ENCODE measurements at regions not wholly inside any gene's neighbourhood (a gene's known extent, or its start where the extent isn't known, plus 50 kb on each side); places are given as distances from the start of the nearest gene placed in this dataset.
"Not testable (repeated sequence)": the region's sequence is repeated elsewhere in the genome, so short reads cannot be mapped to it uniquely, and the experiment has no call there.

DNA sequence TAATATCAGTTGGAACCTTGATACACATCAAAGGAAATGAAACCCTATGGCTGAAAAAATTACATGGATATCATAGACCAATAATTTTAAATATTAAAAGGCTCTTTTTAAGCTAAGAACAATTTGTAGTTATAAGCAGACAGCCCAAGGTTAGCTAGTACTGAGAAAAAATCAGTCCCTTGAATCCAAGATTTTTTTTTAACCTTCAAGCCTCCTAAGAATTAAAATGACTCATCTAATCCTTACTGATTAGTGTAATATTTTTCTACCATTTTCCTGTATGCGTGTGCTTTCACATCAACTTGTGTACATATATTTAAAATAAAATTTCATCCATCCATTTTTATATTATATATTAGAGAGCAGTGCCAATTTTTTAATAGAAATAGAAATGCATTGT is 1004.9 kb upstream of the ZEB2 start:
- no peak for DNase-seq

GRCh38 chr2:145524303-145524702 is 1004.4 kb upstream of the ZEB2 start:
- DNase-seq: no peak

GRCh38 chr2:145519254-145519653 is 999.3 kb upstream of the ZEB2 start:
- DNase-seq: not testable (repeated sequence)

- no peak for DNase-seq
These were observed 992.0 kb upstream of the ZEB2 start for GRCh38 chr2:145511946-145512345.

GRCh38 chr2:145503511-145503910 is 983.6 kb upstream of the ZEB2 start:
- peak; percentile 3 for DNase-seq

- DNase-seq: no peak
These were observed 982.0 kb upstream of the ZEB2 start for GRCh38 chr2:145501920-145502319.

DNA sequence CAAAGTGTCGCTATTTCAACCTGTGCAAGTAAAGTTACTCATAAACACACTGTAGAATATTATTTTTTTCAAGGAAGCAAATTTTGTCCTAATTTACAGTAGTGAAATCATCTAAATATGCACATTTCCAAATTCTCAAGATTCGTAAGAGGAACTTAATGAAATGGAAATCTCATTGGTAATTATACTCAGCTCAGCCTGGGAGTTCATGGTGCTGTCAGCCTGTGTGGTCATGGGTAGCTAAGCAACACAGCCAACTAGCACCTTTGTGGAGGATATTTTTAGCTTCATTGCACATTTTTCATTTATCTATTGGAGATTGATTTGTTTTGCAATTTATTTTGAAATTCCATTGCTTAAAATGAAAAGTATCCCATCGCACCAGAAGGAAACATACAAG is 975.7 kb upstream of the ZEB2 start:
- DNase-seq: no peak

DNA sequence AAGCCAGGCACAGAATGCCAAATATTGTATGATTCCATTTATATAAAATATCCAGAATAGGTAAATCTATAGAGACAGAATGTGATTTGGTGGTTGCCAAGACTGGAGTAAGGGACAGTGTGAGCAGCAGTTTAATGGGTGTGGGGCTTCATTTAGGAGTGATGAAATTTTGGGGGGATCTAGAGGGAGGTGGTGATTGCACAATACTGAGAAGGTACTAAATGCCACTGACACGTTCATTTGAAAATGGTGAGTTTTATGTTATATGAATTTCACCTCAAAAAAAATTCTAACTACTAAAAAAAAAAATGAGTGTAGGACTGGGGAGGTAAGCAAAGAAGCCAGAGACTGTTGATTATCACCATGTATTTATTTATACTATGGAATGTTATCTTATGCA is 974.5 kb upstream of the ZEB2 start:
- no peak for DNase-seq

- no peak for DNase-seq
These were observed 968.7 kb upstream of the ZEB2 start for GRCh38 chr2:145488571-145488970.

DNA sequence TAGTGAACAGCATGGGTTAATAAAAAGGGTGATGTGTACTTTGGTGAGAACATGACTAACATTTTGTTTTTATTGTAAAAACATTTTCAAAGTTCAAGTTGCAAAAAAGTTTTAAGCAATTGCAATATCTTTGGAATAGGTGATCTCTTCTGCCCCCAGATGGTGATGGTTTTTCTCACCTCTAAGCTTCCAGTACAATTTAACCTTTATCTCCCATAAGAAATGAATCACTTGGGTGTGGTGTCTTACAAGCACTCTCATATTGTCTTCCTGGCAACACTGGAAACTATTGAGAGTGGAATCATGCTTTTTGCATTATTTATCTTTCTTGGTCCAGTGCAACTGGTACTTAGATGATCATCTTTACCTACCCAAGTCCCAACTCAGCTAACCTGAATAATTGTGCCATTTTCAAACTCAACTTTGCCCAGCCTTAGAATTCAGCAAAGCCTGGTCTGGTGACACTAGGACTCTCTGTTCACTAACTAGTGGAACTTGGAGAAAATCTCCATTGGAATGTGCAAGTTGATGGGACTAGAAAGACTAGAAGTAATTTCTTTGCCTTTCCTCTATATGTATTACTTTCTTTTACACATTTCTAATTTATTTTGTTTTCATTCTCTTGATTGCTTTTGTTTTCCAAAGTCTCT is 964.7 kb upstream of the ZEB2 start:
- peak; percentile 52 for DNase-seq

- no peak for DNase-seq
These were observed 963.9 kb upstream of the ZEB2 start for GRCh38 chr2:145483854-145484253.

GRCh38 chr2:145481334-145481922 is 961.5 kb upstream of the ZEB2 start:
- DNase-seq: no peak

DNA sequence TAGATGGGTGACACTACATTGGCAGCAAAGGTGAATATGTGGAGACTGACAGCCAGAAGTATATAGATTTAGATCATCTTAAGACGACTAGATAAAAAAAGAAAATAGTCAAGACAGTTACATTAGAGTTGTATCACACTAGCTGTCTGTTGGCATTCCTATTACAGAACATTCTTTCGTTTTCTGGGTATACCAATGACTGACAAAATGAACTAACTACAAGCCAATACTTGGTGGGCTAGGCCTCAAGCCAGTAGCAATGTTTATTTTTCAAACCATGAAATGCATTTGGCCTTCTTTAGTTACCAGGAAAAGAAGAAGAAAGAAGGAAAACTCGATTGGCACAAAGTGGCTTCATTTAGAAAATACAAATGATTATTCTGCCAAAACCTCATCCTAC is 944.9 kb upstream of the ZEB2 start:
- no peak for DNase-seq

GRCh38 chr2:145460112-145460511 is 940.2 kb upstream of the ZEB2 start:
- DNase-seq: peak; percentile 3

DNA sequence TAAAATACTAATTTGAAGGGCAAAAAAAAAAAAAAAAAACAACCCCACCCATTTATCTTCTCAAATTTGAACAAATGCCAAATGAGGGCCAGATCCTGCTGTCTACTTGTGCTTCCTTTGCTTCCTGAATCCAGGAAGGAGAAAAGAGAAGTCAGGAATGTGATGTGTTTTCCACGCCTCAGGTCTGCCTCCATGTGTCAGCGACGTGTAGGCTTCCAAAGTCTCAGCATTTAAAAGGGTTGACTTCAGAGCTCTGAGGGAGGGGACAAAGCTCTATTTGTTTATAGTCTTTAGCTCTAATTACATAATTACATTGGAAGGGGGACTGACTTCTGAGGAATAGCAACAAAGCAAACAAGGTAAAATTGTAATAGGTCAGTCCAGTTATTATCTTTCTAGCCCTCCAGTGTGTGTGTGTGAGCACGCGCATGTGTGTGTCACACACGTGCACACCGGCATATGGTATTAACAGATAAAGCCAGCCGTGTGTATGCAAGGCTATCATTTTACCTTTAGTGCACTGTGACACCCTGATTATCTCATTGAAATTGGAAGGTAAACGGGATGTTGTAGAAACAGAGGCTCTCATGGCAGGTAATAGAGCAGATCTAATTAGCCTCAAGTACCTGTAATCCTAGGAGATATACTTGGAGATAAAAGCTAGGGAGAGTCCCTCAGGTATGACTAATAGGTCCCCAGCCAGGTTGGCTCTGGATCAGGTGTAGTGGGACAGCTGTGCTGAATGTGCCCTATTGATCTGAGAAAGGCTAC is 911.4 kb upstream of the ZEB2 start:
- peak; percentile 22 for DNase-seq

- DNase-seq: no peak
These were observed 903.9 kb upstream of the ZEB2 start for GRCh38 chr2:145423809-145424208.

GRCh38 chr2:145422576-145422975 is 902.7 kb upstream of the ZEB2 start:
- no peak for DNase-seq

DNA sequence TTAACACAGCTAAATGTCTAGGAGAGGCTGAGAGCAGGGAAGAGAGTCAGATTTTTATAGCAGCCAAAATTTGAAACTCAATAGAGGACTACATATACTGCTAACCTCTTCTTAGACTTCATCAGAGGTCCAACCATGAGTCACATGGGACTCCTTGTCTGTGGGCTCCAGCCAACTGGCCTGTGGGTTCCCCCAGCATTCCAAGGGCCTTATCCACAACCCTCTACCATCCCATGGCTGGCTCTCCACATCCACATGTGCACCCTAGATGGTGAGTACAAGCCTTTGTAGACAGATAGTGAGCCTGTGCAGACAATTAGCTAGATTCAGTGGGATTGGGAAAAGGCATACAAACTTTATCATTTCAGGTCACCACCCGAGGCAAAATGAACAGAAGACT is 901.9 kb upstream of the ZEB2 start:
- DNase-seq: peak; percentile 27

DNA sequence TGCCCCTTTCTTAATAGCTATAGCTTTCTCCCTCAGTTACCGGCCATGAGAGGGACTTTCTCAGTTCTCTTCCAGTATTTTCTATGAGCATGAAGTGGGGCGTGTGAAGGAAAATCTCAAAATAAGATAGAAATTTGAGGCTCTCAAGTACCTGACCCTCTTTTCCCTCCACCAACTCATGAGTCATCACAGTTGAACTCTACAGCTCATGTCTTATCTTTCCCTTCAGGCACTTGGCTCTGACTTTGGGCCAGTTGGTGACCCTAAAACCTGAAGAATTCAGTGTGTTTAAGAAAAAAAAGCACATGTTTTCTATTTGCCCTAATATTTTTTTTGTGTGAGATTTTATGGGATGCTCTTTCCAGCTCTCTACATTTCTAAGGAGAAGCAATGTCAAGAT is 896.7 kb upstream of the ZEB2 start:
- DNase-seq: no peak

GRCh38 chr2:145415151-145415550 is 895.2 kb upstream of the ZEB2 start:
- no peak for DNase-seq

- no peak for DNase-seq
These were observed 893.5 kb upstream of the ZEB2 start for GRCh38 chr2:145413261-145414030.

- no peak for DNase-seq
These were observed 892.2 kb upstream of the ZEB2 start for GRCh38 chr2:145412155-145412554.

- no peak for DNase-seq
These were observed 891.6 kb upstream of the ZEB2 start for GRCh38 chr2:145411493-145411892.

DNA sequence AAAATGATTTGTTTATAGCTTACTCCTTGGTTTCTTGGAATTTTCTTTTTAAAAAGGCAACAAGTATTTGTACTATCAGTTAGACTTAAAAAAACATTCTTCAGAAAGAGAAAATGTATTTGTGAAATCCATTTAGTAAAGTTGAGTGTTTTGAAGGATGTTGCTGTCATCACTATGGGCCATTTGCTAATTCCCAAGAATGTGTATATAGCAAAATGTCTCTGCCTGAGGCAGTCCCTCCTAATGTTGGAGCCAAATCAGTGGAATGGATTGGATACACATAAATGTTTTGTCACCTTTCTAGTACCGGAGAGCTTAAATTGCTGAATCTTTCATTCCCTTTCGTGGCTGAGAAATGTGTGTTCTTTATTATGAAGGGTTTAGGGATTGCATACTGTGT is 890.2 kb upstream of the ZEB2 start:
- peak; percentile 58 for DNase-seq
